ENCODE measurements at regions not wholly inside any gene's neighbourhood (a gene's known extent, or its start where the extent isn't known, plus 50 kb on each side); places are given as distances from the start of the nearest gene placed in this dataset.
"Not testable (repeated sequence)": the region's sequence is repeated elsewhere in the genome, so short reads cannot be mapped to it uniquely, and the experiment has no call there.

- Histone ChIP-seq H3K14ac (ENCODE audit: insufficient read depth, low read length) (no peak overlapping the region), H3K79me1 (ENCODE audit: insufficient read depth, low read depth, low read length, poor library complexity, severe bottlenecking) (no peaks in the 10 kb centered on the region), H3K23me2 (ENCODE audit: insufficient read length, low read depth, low read length, poor library complexity, severe bottlenecking) (no peaks in the 10 kb centered on the region), H3K4ac (ENCODE audit: low read depth, low read length) (no peak overlapping the region), H4K91ac (ENCODE audit: insufficient read length, low read depth, low read length) (no peak overlapping the region), H3K27ac (ENCODE audit: insufficient read length, low read depth, low read length) (no peak overlapping the region), H3K9me3 (ENCODE audit: control insufficient read depth, low read depth, low read length) (peaks cover 6% of the 10 kb centered on the region), H3K79me2 (ENCODE audit: insufficient read depth, low read length) (no peaks in the 10 kb centered on the region), H2BK12ac (ENCODE audit: insufficient read length, low read depth, low read length) (no peak overlapping the region), H4K8ac (replicated peaks; ENCODE audit: insufficient read length, low read depth, low read length) (no peak overlapping the region), H3K18ac (ENCODE audit: insufficient read length, low read depth, low read length) (no peak overlapping the region), H3K9ac (ENCODE audit: extremely low read depth, insufficient read length, low read length) (no peak overlapping the region), H3T11ph (ENCODE audit: low read length) (no peak overlapping the region), H3K27me3 (ENCODE audit: insufficient read depth, low read length) (no peaks in the 10 kb centered on the region), H3K4me2 (ENCODE audit: insufficient read depth, insufficient read length, low read length) (no peak overlapping the region), H4K5ac (ENCODE audit: insufficient read length, low read depth, low read length) (no peak overlapping the region), H2AFZ (ENCODE audit: low read length) (no peak overlapping the region), H3K23ac (ENCODE audit: insufficient read length, low read depth, low read length) (no peak overlapping the region), H2BK5ac (ENCODE audit: insufficient read length, low read length) (no peak overlapping the region), H2BK120ac (ENCODE audit: low read depth, low read length, poor library complexity, severe bottlenecking) (no peak overlapping the region), H2BK20ac (ENCODE audit: low read depth, low read length, poor library complexity, severe bottlenecking) (no peak overlapping the region), H2AK5ac (ENCODE audit: insufficient read length, low read length) (no peak overlapping the region), H2BK15ac (ENCODE audit: low read depth, low read length) (no peak overlapping the region), H4K20me1 (ENCODE audit: control insufficient read depth, insufficient read depth, insufficient read length) (no peaks in the 10 kb centered on the region), H3K56ac (ENCODE audit: insufficient read length, low read depth, low read length) (no peak overlapping the region), H3K4me1 (ENCODE audit: insufficient read depth, low read length) (no peaks in the 10 kb centered on the region)
- Mint-ChIP-seq H3K27ac (no peak overlapping the region), H3K9me3 (peaks cover 0 to 2% of the 10 kb centered on the region in 2 experiments; a peak in 1 of 5 replicates), H3K4me1 (peaks cover 2 to 11% of the 10 kb centered on the region in 2 experiments), H3K4me3 (no peak overlapping the region), H3K27me3 (ENCODE audit: low read depth) (no peaks in the 10 kb centered on the region), H3K36me3 (ENCODE audit: insufficient read depth in 1 of 3, low read depth in 3 of 3) (no peaks in the 10 kb centered on the region)
- no peak for DNase-seq
- TF ChIP-seq CTCF (conservative IDR thresholded peaks at IDR 0.05) = no peak
- no CpG with 5 or more reads among the region's 2 CpGs for WGBS (ENCODE audit: extremely low coverage, insufficient read length, low lambda C conversion rate)
Observed at GRCh38 chr2:185676316-185676715, 62.3 kb upstream of the FSIP2 start.

- no CpG with 5 or more reads among the region's 3 CpGs for WGBS (ENCODE audit: extremely low coverage, insufficient read length, low lambda C conversion rate)
- H4K8ac ChIP-seq (replicated peaks; ENCODE audit: insufficient read length, low read depth, low read length) = not testable (repeated sequence)
Observed at GRCh38 chr2:185687001-185687400, 51.6 kb upstream of the FSIP2 start.

More at GRCh38 chr2:185687001-185687400, 51.6 kb upstream of the FSIP2 start:
- not testable (repeated sequence) for H3K4me1 ChIP-seq (ENCODE audit: insufficient read depth, low read length); H3K9me3 ChIP-seq (ENCODE audit: control insufficient read depth, low read depth, low read length); H3T11ph ChIP-seq (ENCODE audit: low read length); H3K4ac ChIP-seq (ENCODE audit: low read depth, low read length); H3K56ac ChIP-seq (ENCODE audit: insufficient read length, low read depth, low read length); H3K4me3 Mint-ChIP-seq; H3K4me2 ChIP-seq (ENCODE audit: insufficient read depth, insufficient read length, low read length); H2BK12ac ChIP-seq (ENCODE audit: insufficient read length, low read depth, low read length); H2BK20ac ChIP-seq (ENCODE audit: low read depth, low read length, poor library complexity, severe bottlenecking); H3K9ac ChIP-seq (ENCODE audit: extremely low read depth, insufficient read length, low read length); H3K23ac ChIP-seq (ENCODE audit: insufficient read length, low read depth, low read length); H4K20me1 ChIP-seq (ENCODE audit: control insufficient read depth, insufficient read depth, insufficient read length); H2AK5ac ChIP-seq (ENCODE audit: insufficient read length, low read length); H3K79me2 ChIP-seq (ENCODE audit: insufficient read depth, low read length); H4K5ac ChIP-seq (ENCODE audit: insufficient read length, low read depth, low read length); H2BK15ac ChIP-seq (ENCODE audit: low read depth, low read length); H3K18ac ChIP-seq (ENCODE audit: insufficient read length, low read depth, low read length); H3K23me2 ChIP-seq (ENCODE audit: insufficient read length, low read depth, low read length, poor library complexity, severe bottlenecking); H3K27ac ChIP-seq (ENCODE audit: insufficient read length, low read depth, low read length); H3K27me3 Mint-ChIP-seq (ENCODE audit: low read depth); H2BK120ac ChIP-seq (ENCODE audit: low read depth, low read length, poor library complexity, severe bottlenecking); H3K4me1 Mint-ChIP-seq; H3K27me3 ChIP-seq (ENCODE audit: insufficient read depth, low read length); H3K79me1 ChIP-seq (ENCODE audit: insufficient read depth, low read depth, low read length, poor library complexity, severe bottlenecking); DNase-seq; H4K91ac ChIP-seq (ENCODE audit: insufficient read length, low read depth, low read length); H2BK5ac ChIP-seq (ENCODE audit: insufficient read length, low read length); H2AFZ ChIP-seq (ENCODE audit: low read length); H3K14ac ChIP-seq (ENCODE audit: insufficient read depth, low read length); H3K27ac Mint-ChIP-seq
- Mint-ChIP-seq H3K9me3 (peaks cover 9 to 11% of the 10 kb centered on the region in 2 experiments; a peak in 4 of 5 replicates), H3K36me3 (ENCODE audit: insufficient read depth in 1 of 3, low read depth in 3 of 3) (peaks cover 0 to 15% (median 6%) of the 10 kb centered on the region in 3 experiments; a peak in 4 of 7 replicates)

Data from H9 (cell line).